ENCODE measurements at regions not wholly inside any gene's neighbourhood (a gene's known extent, or its start where the extent isn't known, plus 50 kb on each side); places are given as distances from the start of the nearest gene placed in this dataset.

- no peak overlapping the region for H3K9ac ChIP-seq (ENCODE audit: low read depth, low read length, poor library complexity, severe bottlenecking)
These were observed 604.0 kb downstream of the INHBA start for GRCh38 chr7:41098846-41099245.

GRCh38 chr7:41098402-41098801, 604.5 kb downstream of the INHBA start:
- Histone ChIP-seq H3K4me1 (ENCODE audit: insufficient read depth, low read length, poor library complexity, severe bottlenecking) (no peaks in the 10 kb centered on the region), H3K27me3 (ENCODE audit: insufficient read depth, low read length, poor library complexity, severe bottlenecking) (no peaks in the 10 kb centered on the region), H2AFZ (ENCODE audit: low read length) (no peak overlapping the region), H3F3A (ENCODE audit: low read depth) (no peaks in the 10 kb centered on the region), H3K9me2 (replicated peaks; ENCODE audit: low read depth, low read length) (no peaks in the 10 kb centered on the region), H3K4me3 (ENCODE audit: low read length, poor library complexity, severe bottlenecking) (no peak overlapping the region), H3K9me3 (ENCODE audit: insufficient read depth, low read depth, low read length) (0 out of 2 replicates have a peak, but pooled peaks cover 4% of the 10 kb centered on the region), H4K20me1 (ENCODE audit: insufficient read depth, low read length, poor library complexity, severe bottlenecking) (no peaks in the 10 kb centered on the region), H3K9ac (ENCODE audit: low read depth, low read length, poor library complexity, severe bottlenecking) (no peak overlapping the region), H3K36me3 (ENCODE audit: insufficient read depth, low read length) (no peaks in the 10 kb centered on the region), H3K4me2 (ENCODE audit: low read depth, low read length, poor library complexity, severe bottlenecking) (no peak overlapping the region), H3K79me2 (ENCODE audit: insufficient read depth, low read length) (no peaks in the 10 kb centered on the region)
- TF ChIP-seq CTCF (conservative IDR thresholded peaks at IDR 0.05; ENCODE audit: low read length) (no peak), EZH2phosphoT487 (IDR thresholded peaks at IDR 0.05; ENCODE audit: borderline replicate concordance) (no peak)

More at GRCh38 chr7:41098846-41099245, 604.0 kb downstream of the INHBA start:
- H3K4me3 ChIP-seq (ENCODE audit: low read length, poor library complexity, severe bottlenecking), result no peak overlapping the region
- H3K79me2 ChIP-seq (ENCODE audit: insufficient read depth, low read length), result no peaks in the 10 kb centered on the region
- no peaks in the 10 kb centered on the region for H3K27me3 ChIP-seq (ENCODE audit: insufficient read depth, low read length, poor library complexity, severe bottlenecking)
- H3K4me2 ChIP-seq (ENCODE audit: low read depth, low read length, poor library complexity, severe bottlenecking), result no peak overlapping the region
- H4K20me1 ChIP-seq (ENCODE audit: insufficient read depth, low read length, poor library complexity, severe bottlenecking), result no peaks in the 10 kb centered on the region
- H2AFZ ChIP-seq (ENCODE audit: low read length), result no peak overlapping the region
- H3F3A ChIP-seq (ENCODE audit: low read depth), result no peaks in the 10 kb centered on the region
- no peaks in the 10 kb centered on the region for H3K9me2 ChIP-seq (replicated peaks; ENCODE audit: low read depth, low read length)
- H3K36me3 ChIP-seq (ENCODE audit: insufficient read depth, low read length), result no peaks in the 10 kb centered on the region
- H3K9me3 ChIP-seq (ENCODE audit: insufficient read depth, low read depth, low read length), result 0 out of 2 replicates have a peak, but pooled peaks cover 4% of the 10 kb centered on the region
- TF ChIP-seq EZH2phosphoT487 (IDR thresholded peaks at IDR 0.05; ENCODE audit: borderline replicate concordance), result no peak
- TF ChIP-seq CTCF (conservative IDR thresholded peaks at IDR 0.05; ENCODE audit: low read length), result no peak
- H3K4me1 ChIP-seq (ENCODE audit: insufficient read depth, low read length, poor library complexity, severe bottlenecking), result no peaks in the 10 kb centered on the region

GRCh38 chr7:41097501-41097900, 605.4 kb downstream of the INHBA start:
- TF ChIP-seq CTCF (conservative IDR thresholded peaks at IDR 0.05; ENCODE audit: low read length) (no peak), EZH2phosphoT487 (IDR thresholded peaks at IDR 0.05; ENCODE audit: borderline replicate concordance) (no peak)
- no peak overlapping the region for H3K4me2 ChIP-seq (ENCODE audit: low read depth, low read length, poor library complexity, severe bottlenecking)
- no peaks in the 10 kb centered on the region for H3K4me1 ChIP-seq (ENCODE audit: insufficient read depth, low read length, poor library complexity, severe bottlenecking)
- H3K79me2 ChIP-seq (ENCODE audit: insufficient read depth, low read length), result no peaks in the 10 kb centered on the region
- H3K9me2 ChIP-seq (replicated peaks; ENCODE audit: low read depth, low read length), result no peaks in the 10 kb centered on the region
- H2AFZ ChIP-seq (ENCODE audit: low read length), result no peak overlapping the region
- no peak overlapping the region for H3K4me3 ChIP-seq (ENCODE audit: low read length, poor library complexity, severe bottlenecking)
- H4K20me1 ChIP-seq (ENCODE audit: insufficient read depth, low read length, poor library complexity, severe bottlenecking), result no peaks in the 10 kb centered on the region
- no peaks in the 10 kb centered on the region for H3K27me3 ChIP-seq (ENCODE audit: insufficient read depth, low read length, poor library complexity, severe bottlenecking)
- no peaks in the 10 kb centered on the region for H3F3A ChIP-seq (ENCODE audit: low read depth)
- no peaks in the 10 kb centered on the region for H3K36me3 ChIP-seq (ENCODE audit: insufficient read depth, low read length)
- H3K9ac ChIP-seq (ENCODE audit: low read depth, low read length, poor library complexity, severe bottlenecking), result no peak overlapping the region
- H3K9me3 ChIP-seq (ENCODE audit: insufficient read depth, low read depth, low read length), result 0 out of 2 replicates have a peak, but pooled peaks cover 4% of the 10 kb centered on the region
